GM23248 (cell line): ENCODE measurements at regions not wholly inside any gene's neighbourhood (a gene's known extent, or its start where the extent isn't known, plus 50 kb on each side); places are given as distances from the start of the nearest gene placed in this dataset.

Experiments
- EZH2 ChIP-seq: fragments of 200-600 bp; sonication (generic); IDR thresholded peaks from 2 replicates; pipeline ENCODE4 v1.6.1; 2018; ENCODE audit warnings: antibody characterized with exemption, mild to moderate bottlenecking; ENCODE audit not compliant: insufficient read depth, poor library complexity, severe bottlenecking
- EZH2phosphoT487 ChIP-seq: fragments of 200-600 bp; sonication (generic); IDR thresholded peaks from 2 replicates; pipeline ENCODE4 v1.6.1; 2018; ENCODE audit warnings: antibody characterized with exemption, moderate library complexity, mild to moderate bottlenecking, low read depth; ENCODE audit not compliant: insufficient read depth

- TF ChIP-seq EZH2 (no peak), EZH2phosphoT487 (no peak)
These were observed 168.9 kb downstream of the SOCS6 start for GRCh38 chr18:70457788-70458187.
